IPS-15b (cell line): ENCODE measurements at regions not wholly inside any gene's neighbourhood (a gene's known extent, or its start where the extent isn't known, plus 50 kb on each side); places are given as distances from the start of the nearest gene placed in this dataset.

Source experiments
- H3K27me3 ChIP-seq: one replicate; pipeline ENCODE4 v1.6.1; 2013; ENCODE audit warnings: low read length; ENCODE audit not compliant: control insufficient read depth, insufficient read depth
- H3K36me3 ChIP-seq: one replicate; pipeline ENCODE4 v1.6.1; 2013; ENCODE audit warnings: low read length; ENCODE audit not compliant: control insufficient read depth, insufficient read depth
- H3K4me1 ChIP-seq: one replicate; pipeline ENCODE4 v1.6.1; 2013; ENCODE audit warnings: mild to moderate bottlenecking, low read length; ENCODE audit not compliant: control insufficient read depth, insufficient read depth
- H3K4me3 ChIP-seq: one replicate; pipeline ENCODE4 v1.5.1; 2013; ENCODE audit warnings: low read depth, low read length
- H3K9ac ChIP-seq: one replicate; pipeline ENCODE4 v1.6.1; 2013; ENCODE audit warnings: low read depth, mild to moderate bottlenecking, low read length
- H3K9me3 ChIP-seq: one replicate; pipeline ENCODE4 v1.6.1; 2013; ENCODE audit warnings: mild to moderate bottlenecking, low read length; ENCODE audit not compliant: control insufficient read depth, insufficient read depth

- peaks cover 7% of the 10 kb centered on the region for H3K27me3 ChIP-seq
Measured at GRCh38 chr11:44377121-44377520, 67.2 kb upstream of the ALX4 start.

GRCh38 chr11:44377914-44378321 is 68.0 kb upstream of the ALX4 start:
- Histone ChIP-seq H3K27me3 (peaks cover 7% of the 10 kb centered on the region), H3K9ac (no peak overlapping the region), H3K36me3 (no peaks in the 10 kb centered on the region)

More at GRCh38 chr11:44377121-44377520, 67.2 kb upstream of the ALX4 start:
- no peak overlapping the region for H3K4me3 ChIP-seq
- H3K4me1 ChIP-seq = no peaks in the 10 kb centered on the region
- H3K9me3 ChIP-seq = no peaks in the 10 kb centered on the region
- H3K9ac ChIP-seq = no peak overlapping the region
- no peaks in the 10 kb centered on the region for H3K36me3 ChIP-seq

DNA sequence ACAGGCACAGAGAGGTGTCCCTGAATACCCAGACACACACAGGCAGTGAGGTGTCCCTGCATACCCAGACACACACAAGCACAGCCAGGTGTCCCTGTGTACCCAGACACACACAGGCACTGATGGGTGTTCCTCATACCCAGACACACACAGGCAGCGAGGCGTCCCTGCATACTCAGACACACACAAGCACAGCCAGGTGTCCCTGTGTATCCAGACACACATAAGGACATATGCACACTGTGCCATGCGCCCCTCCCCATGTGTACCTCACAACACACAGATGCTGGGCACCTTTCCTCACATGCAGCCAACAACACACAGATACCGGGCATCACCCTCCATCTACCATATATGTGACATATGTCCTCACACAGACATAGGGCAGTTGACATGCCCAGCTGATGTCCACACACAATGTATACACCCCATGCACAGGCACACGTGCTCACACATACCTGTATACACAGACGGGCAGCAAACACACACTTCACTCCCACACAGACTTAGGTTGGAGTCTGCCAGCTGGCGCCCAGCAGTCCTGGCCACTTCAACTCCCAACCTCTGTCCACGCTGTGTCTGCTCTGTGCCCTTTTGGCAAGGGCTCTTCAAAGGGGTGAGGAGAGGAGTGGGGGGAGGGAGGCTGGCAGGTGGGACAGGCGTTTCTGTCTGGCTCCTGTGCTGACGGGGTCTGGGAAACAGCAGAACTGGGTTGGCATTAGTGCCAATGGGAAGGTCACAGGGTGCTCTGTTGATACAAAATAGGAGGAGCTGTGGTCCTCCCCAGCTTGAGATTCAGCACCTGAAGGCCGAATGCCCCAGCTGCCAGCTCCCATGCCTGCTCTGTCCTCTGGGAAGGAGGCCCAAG is 69.4 kb upstream of the ALX4 start:
- no peak overlapping the region for H3K9ac ChIP-seq
- no peaks in the 10 kb centered on the region for H3K4me1 ChIP-seq
- no peaks in the 10 kb centered on the region for H3K9me3 ChIP-seq
- H3K4me3 ChIP-seq = no peak overlapping the region
- no peaks in the 10 kb centered on the region for H3K36me3 ChIP-seq
- H3K27me3 ChIP-seq = peaks cover 5% of the 10 kb centered on the region

More at GRCh38 chr11:44377914-44378321, 68.0 kb upstream of the ALX4 start:
- Histone ChIP-seq H3K9me3 (no peaks in the 10 kb centered on the region), H3K4me3 (no peak overlapping the region), H3K4me1 (no peaks in the 10 kb centered on the region)

DNA sequence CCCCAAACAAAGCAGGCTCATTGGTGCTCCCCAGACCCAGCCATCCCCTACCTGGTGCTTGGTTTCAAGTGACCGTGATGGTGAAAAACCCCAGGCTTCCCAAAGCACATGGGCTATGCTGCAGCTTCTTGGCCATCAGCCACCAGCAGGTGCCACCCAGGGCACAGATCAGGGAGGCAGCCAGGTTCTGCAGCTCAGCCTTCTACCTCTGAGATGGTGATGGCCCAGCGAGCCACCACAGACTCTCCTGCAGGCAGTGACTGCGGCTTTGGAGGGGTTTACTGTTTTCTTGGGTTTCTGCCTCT is 70.0 kb upstream of the ALX4 start:
- Histone ChIP-seq H3K4me3 (no peak overlapping the region), H3K9ac (no peak overlapping the region), H3K9me3 (no peaks in the 10 kb centered on the region), H3K27me3 (peaks cover 5% of the 10 kb centered on the region), H3K36me3 (no peaks in the 10 kb centered on the region), H3K4me1 (no peaks in the 10 kb centered on the region)

DNA sequence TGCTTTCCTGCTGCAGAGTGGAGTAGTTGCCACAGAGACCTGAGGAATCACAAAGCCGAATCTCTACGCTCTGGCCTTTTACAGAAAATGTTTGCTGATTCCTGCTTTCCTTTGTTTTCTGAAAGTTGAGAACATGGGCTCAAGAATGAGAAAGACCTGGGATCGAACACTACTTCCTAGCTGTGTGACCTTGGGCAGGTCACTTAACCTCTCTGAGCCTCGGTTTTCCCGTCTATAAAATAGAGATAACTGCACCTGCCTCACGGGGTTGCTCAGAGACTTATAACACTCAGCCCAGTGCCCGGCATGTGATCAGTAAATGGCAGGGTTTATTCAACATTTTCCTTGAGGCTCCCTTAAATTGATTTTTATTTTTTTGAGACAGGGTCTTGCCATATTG is 70.9 kb upstream of the ALX4 start:
- H3K4me3 ChIP-seq = no peak overlapping the region
- no peaks in the 10 kb centered on the region for H3K36me3 ChIP-seq
- H3K27me3 ChIP-seq = peaks cover 2% of the 10 kb centered on the region
- H3K9me3 ChIP-seq = no peaks in the 10 kb centered on the region
- no peaks in the 10 kb centered on the region for H3K4me1 ChIP-seq
- no peak overlapping the region for H3K9ac ChIP-seq

GRCh38 chr11:44381261-44381660 is 71.3 kb upstream of the ALX4 start:
- Histone ChIP-seq H3K4me1 (no peaks in the 10 kb centered on the region), H3K27me3 (peaks cover 2% of the 10 kb centered on the region), H3K4me3 (no peak overlapping the region), H3K9me3 (no peaks in the 10 kb centered on the region), H3K9ac (no peak overlapping the region), H3K36me3 (no peaks in the 10 kb centered on the region)

GRCh38 chr11:44382118-44382517 is 72.2 kb upstream of the ALX4 start:
- Histone ChIP-seq H3K4me1 (no peaks in the 10 kb centered on the region), H3K36me3 (no peaks in the 10 kb centered on the region), H3K4me3 (no peak overlapping the region), H3K9me3 (no peaks in the 10 kb centered on the region), H3K27me3 (peaks cover under 1% of the 10 kb centered on the region), H3K9ac (no peak overlapping the region)

- Histone ChIP-seq H3K4me1 (no peaks in the 10 kb centered on the region), H3K36me3 (no peaks in the 10 kb centered on the region), H3K27me3 (no peaks in the 10 kb centered on the region), H3K9ac (no peak overlapping the region), H3K9me3 (no peaks in the 10 kb centered on the region), H3K4me3 (no peak overlapping the region)
Measured at GRCh38 chr11:44382656-44383240, 72.8 kb upstream of the ALX4 start.

GRCh38 chr11:44383246-44383645 is 73.3 kb upstream of the ALX4 start:
- no peak overlapping the region for H3K4me3 ChIP-seq
- H3K9me3 ChIP-seq = no peaks in the 10 kb centered on the region
- H3K4me1 ChIP-seq = no peaks in the 10 kb centered on the region
- no peaks in the 10 kb centered on the region for H3K36me3 ChIP-seq
- no peak overlapping the region for H3K9ac ChIP-seq
- no peaks in the 10 kb centered on the region for H3K27me3 ChIP-seq

GRCh38 chr11:44387415-44387814 is 77.5 kb upstream of the ALX4 start:
- Histone ChIP-seq H3K27me3 (peaks cover 5% of the 10 kb centered on the region), H3K4me1 (peaks cover 4% of the 10 kb centered on the region), H3K9ac (no peak overlapping the region), H3K36me3 (no peaks in the 10 kb centered on the region), H3K9me3 (peaks cover 4% of the 10 kb centered on the region), H3K4me3 (no peak overlapping the region)

DNA sequence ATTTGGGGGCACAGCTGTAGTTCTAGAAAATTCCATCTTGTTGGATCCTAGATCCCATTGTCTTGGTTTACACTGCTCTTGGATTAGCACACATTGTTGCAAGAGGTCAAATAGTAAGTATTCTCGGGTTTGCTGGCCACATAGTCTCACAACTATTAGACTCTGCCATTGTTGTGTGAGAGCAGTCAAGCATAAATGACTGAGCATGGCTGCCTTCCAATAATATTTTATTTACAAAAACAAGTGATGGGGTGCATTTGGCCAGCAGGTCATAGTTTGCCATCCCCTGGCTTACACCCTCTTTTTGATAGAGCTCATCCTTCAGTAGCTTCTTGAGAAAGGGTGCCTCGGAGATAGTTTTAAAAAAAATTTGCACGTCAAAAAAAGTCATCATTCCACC is 77.9 kb upstream of the ALX4 start:
- peaks cover 4% of the 10 kb centered on the region for H3K9me3 ChIP-seq
- H3K36me3 ChIP-seq = no peaks in the 10 kb centered on the region
- no peak overlapping the region for H3K4me3 ChIP-seq
- H3K4me1 ChIP-seq = peaks cover 4% of the 10 kb centered on the region
- H3K9ac ChIP-seq = no peak overlapping the region
- peaks cover 5% of the 10 kb centered on the region for H3K27me3 ChIP-seq
